H9 (cell line): ENCODE measurements at regions not wholly inside any gene's neighbourhood (a gene's known extent, or its start where the extent isn't known, plus 50 kb on each side); places are given as distances from the start of the nearest gene placed in this dataset.

Source experiments
- DNase-seq: peaks from one replicate; pipeline ENCODE4 v3.0.0-alpha.2; 2017
- H2AFZ ChIP-seq: one replicate; pipeline ENCODE4 v1.6.1; 2013; ENCODE audit warnings: mild to moderate bottlenecking, low read length, control low read depth, moderate library complexity
- H2AK5ac ChIP-seq: 2 replicates; pipeline ENCODE4 v1.6.1; 2013; ENCODE audit warnings: low read length, control low read depth, mixed read lengths; ENCODE audit not compliant: insufficient read length
- H2BK120ac ChIP-seq: one replicate; pipeline ENCODE4 v1.6.1; 2013; ENCODE audit warnings: low read depth, mild to moderate bottlenecking, low read length, control low read depth, inconsistent platforms; ENCODE audit not compliant: poor library complexity, severe bottlenecking
- H2BK12ac ChIP-seq: 2 replicates; pipeline ENCODE4 v1.6.1; 2013; ENCODE audit warnings: low read length, control low read depth, mixed read lengths, low read depth; ENCODE audit not compliant: insufficient read length
- H2BK15ac ChIP-seq: 2 replicates; pipeline ENCODE4 v1.6.1; 2013; ENCODE audit warnings: low read depth, low read length, control low read depth
- H2BK20ac ChIP-seq: one replicate; pipeline ENCODE4 v1.6.1; 2013; ENCODE audit warnings: low read depth, mild to moderate bottlenecking, low read length, control low read depth, inconsistent platforms; ENCODE audit not compliant: poor library complexity, severe bottlenecking
- H2BK5ac ChIP-seq: 2 replicates; pipeline ENCODE4 v1.6.1; 2013; ENCODE audit warnings: low read length, control low read depth, mixed read lengths; ENCODE audit not compliant: insufficient read length
- H3K14ac ChIP-seq: 2 replicates; pipeline ENCODE4 v1.6.1; 2013; ENCODE audit warnings: low read length, control low read depth; ENCODE audit not compliant: insufficient read depth
- H3K18ac ChIP-seq: 2 replicates; pipeline ENCODE4 v1.6.1; 2013; ENCODE audit warnings: low read depth, mild to moderate bottlenecking, mixed read lengths, low read length, control low read depth; ENCODE audit not compliant: insufficient read length
- H3K23ac ChIP-seq: 2 replicates; pipeline ENCODE4 v1.6.1; 2013; ENCODE audit warnings: low read length, control low read depth, mixed read lengths, low read depth; ENCODE audit not compliant: insufficient read length
- H3K23me2 ChIP-seq: 2 replicates; pipeline ENCODE4 v1.6.1; 2013; ENCODE audit warnings: low read depth, mild to moderate bottlenecking, mixed read lengths, low read length, control low read depth; ENCODE audit not compliant: insufficient read length, poor library complexity, severe bottlenecking
- H3K27ac ChIP-seq: 2 replicates; pipeline ENCODE4 v1.5.1; 2013; ENCODE audit warnings: low read length, control low read depth, mixed read lengths, low read depth; ENCODE audit not compliant: insufficient read length
- H3K27me3 ChIP-seq: 2 replicates; pipeline ENCODE4 v1.6.1; 2013; ENCODE audit warnings: low read length, control low read depth, inconsistent platforms; ENCODE audit not compliant: insufficient read depth
- H3K4ac ChIP-seq: 2 replicates; pipeline ENCODE4 v1.6.1; 2013; ENCODE audit warnings: low read depth, mild to moderate bottlenecking, control low read depth, inconsistent platforms, low read length, moderate library complexity
- H3K4me1 ChIP-seq: 2 replicates; pipeline ENCODE4 v1.6.1; 2013; ENCODE audit warnings: low read length, control low read depth, inconsistent platforms; ENCODE audit not compliant: insufficient read depth
- H3K4me2 ChIP-seq: 2 replicates; pipeline ENCODE4 v1.6.1; 2013; ENCODE audit warnings: low read length, control low read depth, mixed read lengths; ENCODE audit not compliant: insufficient read length, insufficient read depth
- H3K56ac ChIP-seq: 2 replicates; pipeline ENCODE4 v1.6.1; 2013; ENCODE audit warnings: low read depth, mild to moderate bottlenecking, mixed read lengths, low read length, control low read depth; ENCODE audit not compliant: insufficient read length
- H3K79me1 ChIP-seq: 2 replicates; pipeline ENCODE4 v1.6.1; 2013; ENCODE audit warnings: low read depth, mild to moderate bottlenecking, moderate library complexity, low read length, control low read depth, inconsistent platforms; ENCODE audit not compliant: insufficient read depth, poor library complexity, severe bottlenecking
- H3K79me2 ChIP-seq: 2 replicates; pipeline ENCODE4 v1.6.1; 2013; ENCODE audit warnings: low read length, control low read depth, inconsistent platforms; ENCODE audit not compliant: insufficient read depth
- H3K9ac ChIP-seq: 2 replicates; pipeline ENCODE4 v1.6.1; 2013; ENCODE audit warnings: low read length, control low read depth, mixed read lengths; ENCODE audit not compliant: insufficient read length; ENCODE audit errors: extremely low read depth
- H3K9me3 ChIP-seq: one replicate; pipeline ENCODE4 v1.6.1; 2013; ENCODE audit warnings: low read depth, low read length, inconsistent platforms; ENCODE audit not compliant: control insufficient read depth
- H3T11ph ChIP-seq: one replicate; pipeline ENCODE4 v1.6.1; 2013; ENCODE audit warnings: mild to moderate bottlenecking, low read length, control low read depth, inconsistent platforms
- H4K20me1 ChIP-seq: one replicate; pipeline ENCODE4 v1.6.1; 2013; ENCODE audit not compliant: control insufficient read depth, insufficient read length, insufficient read depth
- H4K5ac ChIP-seq: 2 replicates; pipeline ENCODE4 v1.6.1; 2013; ENCODE audit warnings: low read depth, mild to moderate bottlenecking, mixed read lengths, low read length, control low read depth; ENCODE audit not compliant: insufficient read length
- H4K8ac ChIP-seq: replicated peaks from 2 replicates; pipeline ENCODE4 v1.6.1; 2013; ENCODE audit warnings: low read length, control low read depth, mixed read lengths, low read depth; ENCODE audit not compliant: insufficient read length
- H4K91ac ChIP-seq: 2 replicates; pipeline ENCODE4 v1.6.1; 2013; ENCODE audit warnings: low read depth, mild to moderate bottlenecking, moderate library complexity, mixed read lengths, low read length, control low read depth; ENCODE audit not compliant: insufficient read length
- H3K27ac Mint-ChIP-seq, 3 experiments: 2 replicates in 2 of 3; 3 replicates in 1 of 3; pipeline ENCODE4 v1.8.0; 2020 to 2021; ENCODE audit warnings: mixed read lengths in 3 of 3, mild to moderate bottlenecking in 1 of 3, moderate library complexity in 1 of 3
- H3K27me3 Mint-ChIP-seq: 2 replicates; pipeline ENCODE4 v1.8.0; 2021; ENCODE audit warnings: low read depth, mild to moderate bottlenecking, moderate library complexity, mixed read lengths
- H3K36me3 Mint-ChIP-seq, 3 experiments: 2 replicates in 2 of 3; 3 replicates in 1 of 3; pipeline ENCODE4 v1.8.0; 2020 to 2021; ENCODE audit warnings: low read depth in 3 of 3, mixed read lengths in 3 of 3; ENCODE audit not compliant: insufficient read depth in 1 of 3
- H3K4me1 Mint-ChIP-seq, 2 experiments: 2 replicates each; pipeline ENCODE4 v1.8.0; 2020; ENCODE audit warnings: mixed read lengths in 2 of 2
- H3K4me3 Mint-ChIP-seq, 2 experiments: 2 replicates in 1 of 2; 3 replicates in 1 of 2; pipeline ENCODE4 v1.8.0; 2020 to 2021; ENCODE audit warnings: mild to moderate bottlenecking in 2 of 2, mixed read lengths in 2 of 2, moderate library complexity in 1 of 2
- H3K9me3 Mint-ChIP-seq, 2 experiments: 2 replicates in 1 of 2; 3 replicates in 1 of 2; pipeline ENCODE4 v1.8.0; 2020; ENCODE audit warnings: mild to moderate bottlenecking in 2 of 2, mixed read lengths in 2 of 2, moderate library complexity in 1 of 2
- CTCF ChIP-seq: fragments of 200-600 bp; sonication (generic); conservative IDR thresholded peaks from 3 replicates; pipeline ENCODE4 v1.8.0; 2021; ENCODE audit warnings: antibody characterized with exemption, mild to moderate bottlenecking
- WGBS: extraction: QIAGEN DNeasy Blood & Tissue Kit; methylation state at CpG from one replicate; pipeline ENCODE4 v1.1.7; 2013; ENCODE audit warnings: missing lambda C conversion rate, low lambda C conversion rate, mixed read lengths; ENCODE audit not compliant: insufficient read length; ENCODE audit errors: extremely low coverage; 5-methylcytosine and 5-hydroxymethylcytosine counted together

- H3K27ac ChIP-seq = no peak overlapping the region
- H3K23ac ChIP-seq = no peak overlapping the region
- no peak overlapping the region for H2BK15ac ChIP-seq
- no peak overlapping the region for H4K91ac ChIP-seq
- H2BK120ac ChIP-seq = no peak overlapping the region
- DNase-seq = no peak
- no peak overlapping the region for H3K27ac Mint-ChIP-seq
- no peak overlapping the region for H2BK20ac ChIP-seq
- no peak for TF ChIP-seq CTCF
- no peak overlapping the region for H3K4me2 ChIP-seq
- H3K36me3 Mint-ChIP-seq = peaks cover 7 to 20% (median 17%) of the 10 kb centered on the region in 3 experiments; a peak in 6 of 7 replicates
- no peaks in the 10 kb centered on the region for H3K23me2 ChIP-seq
- H3K79me1 ChIP-seq = no peaks in the 10 kb centered on the region
- H3K79me2 ChIP-seq = no peaks in the 10 kb centered on the region
- H3K27me3 Mint-ChIP-seq = peaks cover 2% of the 10 kb centered on the region
- H3K18ac ChIP-seq = no peak overlapping the region
- H2AK5ac ChIP-seq = no peak overlapping the region
- no CpG with 5 or more reads among the region's 4 CpGs for WGBS
- H3K4ac ChIP-seq = no peak overlapping the region
- no peak overlapping the region for H4K8ac ChIP-seq
- no peak overlapping the region for H3K56ac ChIP-seq
- no peaks in the 10 kb centered on the region for H3K27me3 ChIP-seq
- H3K14ac ChIP-seq = no peak overlapping the region
- no peak overlapping the region for H4K5ac ChIP-seq
- H2BK5ac ChIP-seq = no peak overlapping the region
- no peak overlapping the region for H3T11ph ChIP-seq
- no peak overlapping the region for H3K9ac ChIP-seq
- H3K9me3 ChIP-seq = peaks cover 10% of the 10 kb centered on the region
- H2BK12ac ChIP-seq = no peak overlapping the region
- H3K4me1 ChIP-seq = no peaks in the 10 kb centered on the region
- H3K4me3 Mint-ChIP-seq = no peak overlapping the region
- H2AFZ ChIP-seq = no peak overlapping the region
- H3K4me1 Mint-ChIP-seq = peaks cover 6 to 11% of the 10 kb centered on the region in 2 experiments
- peaks cover 21 to 35% of the 10 kb centered on the region in 2 experiments for H3K9me3 Mint-ChIP-seq
- H4K20me1 ChIP-seq = no peaks in the 10 kb centered on the region
Observed at GRCh38 chr16:5176505-5176904, 78.9 kb upstream of the EEF2KMT start.
